Mesenchymal stem cell (in vitro differentiated cells and primary cell): ENCODE measurements at regions not wholly inside any gene's neighbourhood (a gene's known extent, or its start where the extent isn't known, plus 50 kb on each side); places are given as distances from the start of the nearest gene placed in this dataset.
"Not testable (repeated sequence)": the region's sequence is repeated elsewhere in the genome, so short reads cannot be mapped to it uniquely, and the experiment has no call there.

Experiments
- DNase-seq: peaks from one replicate; pipeline ENCODE4 v3.0.0-alpha.2; 2013
- H2AFZ ChIP-seq: one replicate; pipeline ENCODE4 v1.6.1; 2013; ENCODE audit warnings: low read depth, mild to moderate bottlenecking, control low read depth, inconsistent platforms, low read length, moderate library complexity
- H2AK5ac ChIP-seq: 2 replicates; pipeline ENCODE4 v1.6.1; 2013; ENCODE audit warnings: low read length, moderate library complexity, mild to moderate bottlenecking, inconsistent platforms; ENCODE audit not compliant: severe bottlenecking
- H2BK120ac ChIP-seq: one replicate; pipeline ENCODE4 v1.6.1; 2013; ENCODE audit warnings: low read depth, mild to moderate bottlenecking, inconsistent platforms, low read length, moderate library complexity
- H2BK12ac ChIP-seq, 2 experiments: one replicate each; pipeline ENCODE4 v1.6.1; 2013; ENCODE audit warnings: inconsistent platforms in 2 of 2, low read length in 2 of 2, mild to moderate bottlenecking in 2 of 2, moderate library complexity in 2 of 2, control low read depth in 1 of 2
- H2BK15ac ChIP-seq: one replicate; pipeline ENCODE4 v1.6.1; 2013; ENCODE audit warnings: mild to moderate bottlenecking, low read depth, inconsistent platforms; ENCODE audit not compliant: poor library complexity, severe bottlenecking
- H2BK5ac ChIP-seq: 2 replicates; pipeline ENCODE4 v1.6.1; 2013; ENCODE audit warnings: low read depth, mild to moderate bottlenecking, low read length, control low read depth, inconsistent platforms; ENCODE audit not compliant: poor library complexity, severe bottlenecking
- H3K14ac ChIP-seq, 2 experiments: one replicate each; pipeline ENCODE4 v1.6.1; 2013; ENCODE audit warnings: inconsistent platforms in 2 of 2, low read length in 2 of 2, control low read depth in 1 of 2, mild to moderate bottlenecking in 1 of 2, moderate library complexity in 1 of 2
- H3K18ac ChIP-seq, 2 experiments: one replicate each; pipeline ENCODE4 v1.6.1; 2013; ENCODE audit warnings: inconsistent platforms in 2 of 2, low read length in 2 of 2, control low read depth in 1 of 2, low read depth in 1 of 2, mild to moderate bottlenecking in 1 of 2
- H3K23ac ChIP-seq, 2 experiments: one replicate each; pipeline ENCODE4 v1.6.1; 2013; ENCODE audit warnings: inconsistent platforms in 2 of 2, low read length in 2 of 2, mild to moderate bottlenecking in 2 of 2, moderate library complexity in 2 of 2, control low read depth in 1 of 2
- H3K27ac ChIP-seq: 2 replicates; pipeline ENCODE4 v1.5.1; 2013; ENCODE audit warnings: mild to moderate bottlenecking, moderate library complexity, low read length, control low read depth, inconsistent platforms; ENCODE audit not compliant: poor library complexity, severe bottlenecking
- H3K27me3 ChIP-seq, 2 experiments: 2 replicates each; pipeline versions ENCODE4 v1.6.1 to v1.7.0; 2013; ENCODE audit warnings: low read length in 2 of 2, mild to moderate bottlenecking in 2 of 2, moderate library complexity in 2 of 2, control low read depth in 1 of 2, inconsistent platforms in 1 of 2; ENCODE audit not compliant: control insufficient read depth in 1 of 2, insufficient read depth in 1 of 2
- H3K36me3 ChIP-seq, 2 experiments: 2 replicates each; pipeline versions ENCODE4 v1.6.1 to v1.7.0; 2013; ENCODE audit warnings: low read length in 2 of 2, control low read depth in 1 of 2, inconsistent platforms in 1 of 2, low read depth in 1 of 2, mild to moderate bottlenecking in 1 of 2; ENCODE audit not compliant: insufficient read depth in 2 of 2, control insufficient read depth in 1 of 2
- H3K4ac ChIP-seq, 2 experiments: one replicate each; pipeline ENCODE4 v1.6.1; 2013; ENCODE audit warnings: inconsistent platforms in 2 of 2, low read length in 2 of 2, mild to moderate bottlenecking in 2 of 2, moderate library complexity in 2 of 2, control low read depth in 1 of 2, low read depth in 1 of 2
- H3K4me1 ChIP-seq: 2 replicates; pipeline ENCODE4 v1.6.1; 2013; ENCODE audit warnings: low read depth, low read length, control low read depth; ENCODE audit not compliant: control insufficient read depth, insufficient read depth
- H3K4me2 ChIP-seq: 2 replicates; pipeline ENCODE4 v1.6.1; 2013; ENCODE audit warnings: low read length, mild to moderate bottlenecking, inconsistent platforms; ENCODE audit not compliant: poor library complexity, severe bottlenecking
- H3K4me3 ChIP-seq, 2 experiments: 2 replicates each; pipeline versions ENCODE4 v1.5.1 to v1.7.0; 2013; ENCODE audit warnings: low read length in 2 of 2, mild to moderate bottlenecking in 2 of 2, control low read depth in 1 of 2, low read depth in 1 of 2; ENCODE audit not compliant: insufficient read depth in 1 of 2
- H3K79me1 ChIP-seq: replicated peaks from 2 replicates; pipeline ENCODE4 v1.6.1; 2013; ENCODE audit warnings: mild to moderate bottlenecking, control low read depth, low read length, inconsistent platforms; ENCODE audit not compliant: poor library complexity, severe bottlenecking
- H3K9ac ChIP-seq: 2 replicates; pipeline ENCODE4 v1.7.0; 2013; ENCODE audit warnings: mild to moderate bottlenecking, low read length, moderate library complexity
- H3K9me3 ChIP-seq: 2 replicates; pipeline ENCODE4 v1.7.0; 2013; ENCODE audit warnings: mild to moderate bottlenecking, low read length; ENCODE audit not compliant: control insufficient read depth
- H4K8ac ChIP-seq: one replicate; pipeline ENCODE4 v1.6.1; 2013; ENCODE audit warnings: inconsistent platforms, mild to moderate bottlenecking, low read length, moderate library complexity
- H4K91ac ChIP-seq: one replicate; pipeline ENCODE4 v1.6.1; 2013; ENCODE audit warnings: mild to moderate bottlenecking, low read length, inconsistent platforms
- WGBS: methylation state at CpG from one replicate; pipeline ENCODE4 v1.1.7; 2013; ENCODE audit warnings: mixed read lengths; 5-methylcytosine and 5-hydroxymethylcytosine counted together

GRCh38 chr7:10773430-10773829, 200.2 kb upstream of the PHF14 start:
- Histone ChIP-seq H3K79me1 (no peaks in the 10 kb centered on the region), H4K91ac (no peak overlapping the region), H3K4me3 (no peak overlapping the region), H2AK5ac (no peak overlapping the region), H3K9ac (no peak overlapping the region), H3K18ac (no peak overlapping the region), H3K9me3 (no peaks in the 10 kb centered on the region), H2BK5ac (no peak overlapping the region), H2BK15ac (no peak overlapping the region), H2AFZ (no peak overlapping the region), H3K4ac (no peak overlapping the region), H2BK12ac (no peak overlapping the region), H2BK120ac (no peak overlapping the region), H3K23ac (no peak overlapping the region), H3K14ac (no peak overlapping the region), H3K27ac (no peak overlapping the region), H3K4me2 (no peak overlapping the region), H3K36me3 (no peaks in the 10 kb centered on the region), H4K8ac (no peak overlapping the region), H3K4me1 (no peaks in the 10 kb centered on the region), H3K27me3 (no peaks in the 10 kb centered on the region)
- no CpG with 5 or more reads among the region's 3 CpGs for WGBS
- no peak for DNase-seq

- no peak overlapping the region for H2AK5ac ChIP-seq
- no peak overlapping the region for H2BK120ac ChIP-seq
- H3K4me2 ChIP-seq, result no peak overlapping the region
- H4K8ac ChIP-seq, result no peak overlapping the region
- DNase-seq, result no peak
- H2BK5ac ChIP-seq, result no peak overlapping the region
- H3K14ac ChIP-seq, result peak overlapping the region in 1 of 2 experiments; percentile 31
- H3K9ac ChIP-seq, result no peak overlapping the region
- no peaks in the 10 kb centered on the region for H3K9me3 ChIP-seq
- H4K91ac ChIP-seq, result no peak overlapping the region
- peaks cover 2% of the 10 kb centered on the region for H3K4me1 ChIP-seq
- no peak overlapping the region for H2BK12ac ChIP-seq
- H3K27me3 ChIP-seq, result no peaks in the 10 kb centered on the region
- WGBS, result 95% methylated on average over 52 of the region's 52 CpGs
- no peak overlapping the region for H3K4ac ChIP-seq
- H2AFZ ChIP-seq, result no peak overlapping the region
- H3K27ac ChIP-seq, result no peak overlapping the region
- H3K18ac ChIP-seq, result no peak overlapping the region
- H3K36me3 ChIP-seq, result no peaks in the 10 kb centered on the region
- H3K23ac ChIP-seq, result no peak overlapping the region
- H3K4me3 ChIP-seq, result no peak overlapping the region
- H3K79me1 ChIP-seq, result no peaks in the 10 kb centered on the region
- no peak overlapping the region for H2BK15ac ChIP-seq
Observed at GRCh38 chr7:10779465-10780399, 193.9 kb upstream of the PHF14 start.

- H3K4me3 ChIP-seq, result no peak overlapping the region
- H3K4me1 ChIP-seq, result peaks cover 2% of the 10 kb centered on the region
- no peak overlapping the region for H2BK15ac ChIP-seq
- H3K36me3 ChIP-seq, result no peaks in the 10 kb centered on the region
- H3K9ac ChIP-seq, result no peak overlapping the region
- H3K27me3 ChIP-seq, result no peaks in the 10 kb centered on the region
- H3K23ac ChIP-seq, result no peak overlapping the region
- no peak overlapping the region for H2AK5ac ChIP-seq
- WGBS, result 88% methylated on average over 3 of the region's 7 CpGs
- no peaks in the 10 kb centered on the region for H3K79me1 ChIP-seq
- no peak overlapping the region for H3K18ac ChIP-seq
- H3K4ac ChIP-seq, result no peak overlapping the region
- H2BK120ac ChIP-seq, result no peak overlapping the region
- no peak overlapping the region for H2AFZ ChIP-seq
- DNase-seq, result no peak
- H2BK12ac ChIP-seq, result no peak overlapping the region
- H3K4me2 ChIP-seq, result no peak overlapping the region
- no peak overlapping the region for H4K8ac ChIP-seq
- H3K9me3 ChIP-seq, result no peaks in the 10 kb centered on the region
- H4K91ac ChIP-seq, result no peak overlapping the region
- H3K14ac ChIP-seq, result no peak overlapping the region
- H3K27ac ChIP-seq, result no peak overlapping the region
- H2BK5ac ChIP-seq, result no peak overlapping the region
Observed at GRCh38 chr7:10780400-10780747, 193.3 kb upstream of the PHF14 start.

DNA sequence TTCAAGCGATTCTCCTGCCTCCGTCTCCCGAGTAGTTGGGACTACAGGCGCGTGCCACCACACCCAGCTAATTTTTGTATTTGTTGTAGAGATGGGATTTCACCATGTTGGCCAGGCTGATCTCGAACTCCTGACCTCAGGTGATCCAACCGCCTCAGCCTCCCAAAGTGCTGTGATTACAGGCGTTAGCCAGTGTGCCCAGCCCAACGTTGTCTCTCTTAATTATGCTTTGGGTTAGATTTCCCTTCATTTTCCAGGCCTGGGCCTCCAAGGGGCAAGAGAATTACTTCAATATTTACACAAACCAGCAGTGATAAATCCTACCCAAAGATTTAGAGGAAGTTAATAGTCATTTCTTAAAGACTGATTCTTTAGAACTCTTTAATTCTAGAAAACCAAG, 186.7 kb upstream of the PHF14 start:
- 83% methylated on average over 9 of the region's 9 CpGs for WGBS
- not testable (repeated sequence) for H3K9ac ChIP-seq, DNase-seq, H2BK120ac ChIP-seq, H3K4me2 ChIP-seq, H3K9me3 ChIP-seq, H2BK12ac ChIP-seq, H2BK15ac ChIP-seq, H3K23ac ChIP-seq, H3K4me3 ChIP-seq, H4K8ac ChIP-seq, H2AK5ac ChIP-seq, H3K27me3 ChIP-seq, H3K4ac ChIP-seq, H3K14ac ChIP-seq, H3K79me1 ChIP-seq, H3K18ac ChIP-seq, H4K91ac ChIP-seq, H2AFZ ChIP-seq, H3K36me3 ChIP-seq, H3K27ac ChIP-seq, H3K4me1 ChIP-seq, H2BK5ac ChIP-seq
